HCT116 (cell line): ENCODE measurements at regions not wholly inside any gene's neighbourhood (a gene's known extent, or its start where the extent isn't known, plus 50 kb on each side); places are given as distances from the start of the nearest gene placed in this dataset.

Experiments
- ATAC-seq: fragments of 200-7000 bp; cut with Tn5 transposase; 2 replicates; pipeline ENCODE4 v1.9.1; 2020; ENCODE audit warnings: mild to moderate bottlenecking, moderate library complexity
- BruUV-seq: library from RNA; stranded (reverse); fragments of 400-500 nt; replicated peaks from 2 replicates; lab custom pipeline; 2021; lab: Mats Ljungman, UMichigan
- CTCF ChIA-PET: fragments of 300-600 bp; sonication (Branson Sonifier 250); formaldehyde crosslinking; loops from one replicate; lab custom pipeline; 2021; ENCODE audit warnings: antibody characterized with exemption; lab: Charles Lee
- POLR2A ChIA-PET: fragments of 300-600, 350-600 bp; sonication (Branson Sonifier 250); formaldehyde crosslinking; loops from one replicate; lab custom pipeline; 2021; ENCODE audit warnings: antibody characterized with exemption; lab: Charles Lee
- RAD21 ChIA-PET, 2 experiments: fragments of 300-600 bp; sonication (Branson Sonifier 250); formaldehyde crosslinking; loops; one replicate each; lab custom pipeline; 2023; ENCODE audit warnings: low total read pairs in 2 of 2; ENCODE audit not compliant: uncharacterized antibody in 2 of 2, unreplicated experiment in 2 of 2, low non-redundant PET in 1 of 2; lab: Charles Lee
- DNase-seq: peaks from one replicate; pipeline ENCODE4 v3.0.0-alpha.2; 2010; ENCODE audit warnings: low read depth, low spot score
- H2AFZ ChIP-seq: fragments of 200-600 bp; shearing (Covaris generic), sonication (generic); 2 replicates; pipeline ENCODE4 v1.6.1; 2017; ENCODE audit warnings: low read depth, mixed run types, mixed read lengths, antibody characterized with exemption, low read length; ENCODE audit not compliant: poor library complexity, severe bottlenecking
- H3K27ac ChIP-seq: 2 replicates; pipeline ENCODE4 v1.5.1; 2012; ENCODE audit warnings: low read depth, low read length
- H3K27me3 ChIP-seq: fragments of 200-600 bp; sonication (generic); 2 replicates; pipeline ENCODE4 v1.6.1; 2016; ENCODE audit warnings: mixed run types, low read length, mixed read lengths; ENCODE audit not compliant: insufficient read depth
- H3K36me3 ChIP-seq, 2 experiments: fragments of 200-500 bp in 1 of 2; fragments of 200-600 bp in 1 of 2; sonication (Bioruptor generic) in 1 of 2; sonication (generic) in 1 of 2; 2 replicates each; pipeline versions ENCODE4 v1.5.1 to v1.6.1; 2014 to 2016; ENCODE audit warnings: low read length in 2 of 2, inconsistent platforms in 1 of 2, mixed read lengths in 1 of 2, mixed run types in 1 of 2; ENCODE audit not compliant: insufficient read depth in 2 of 2, control insufficient read depth in 1 of 2
- H3K4me1 ChIP-seq, 2 experiments: fragments of 200-600 bp in 1 of 2; sonication (generic) in 1 of 2; 2 replicates each; pipeline versions ENCODE4 v1.5.1 to v1.6.1; 2012 to 2017; ENCODE audit warnings: low read length in 2 of 2, inconsistent platforms in 1 of 2, mild to moderate bottlenecking in 1 of 2, mixed read lengths in 1 of 2, mixed run types in 1 of 2, moderate library complexity in 1 of 2; ENCODE audit not compliant: insufficient read depth in 2 of 2, control insufficient read depth in 1 of 2
- H3K4me2 ChIP-seq: fragments of 200-600 bp; sonication (generic); 2 replicates; pipeline ENCODE4 v1.6.1; 2017; ENCODE audit warnings: mixed run types, low read length, mixed read lengths
- H3K4me3 ChIP-seq, 2 experiments: fragments of 200-600 bp in 1 of 2; sonication (generic) in 1 of 2; replicated peaks in 1 of 2; 2 replicates each; pipeline ENCODE4 v1.5.1; 2011 to 2016; ENCODE audit warnings: low read length in 2 of 2, control low read depth in 1 of 2, low read depth in 1 of 2, mild to moderate bottlenecking in 1 of 2, mixed read lengths in 1 of 2, mixed run types in 1 of 2
- H3K79me2 ChIP-seq: fragments of 200-600 bp; sonication (generic); 2 replicates; pipeline ENCODE4 v1.6.1; 2017; ENCODE audit warnings: mild to moderate bottlenecking, mixed run types, low read length, moderate library complexity, mixed read lengths; ENCODE audit not compliant: insufficient read depth
- H3K9ac ChIP-seq: fragments of 200-600 bp; sonication (generic); 2 replicates; pipeline ENCODE4 v1.6.1; 2016; ENCODE audit warnings: low read length, mixed read lengths
- H3K9me2 ChIP-seq: fragments of 200-600 bp; sonication (generic), shearing (Covaris generic); 2 replicates; pipeline ENCODE4 v1.6.1; 2017; ENCODE audit warnings: mixed run types, mild to moderate bottlenecking, moderate library complexity; ENCODE audit not compliant: insufficient read depth
- H3K9me3 ChIP-seq, 2 experiments: fragments of 200-500 bp in 1 of 2; fragments of 200-600 bp in 1 of 2; sonication (Bioruptor generic) in 1 of 2; sonication (generic) in 1 of 2; 2 replicates each; pipeline ENCODE4 v1.6.1; 2014 to 2017; ENCODE audit warnings: low read length in 2 of 2, mixed read lengths in 2 of 2, inconsistent platforms in 1 of 2, low read depth in 1 of 2, mild to moderate bottlenecking in 1 of 2, mixed run types in 1 of 2, moderate library complexity in 1 of 2; ENCODE audit not compliant: control insufficient read depth in 1 of 2, insufficient read depth in 1 of 2
- H4K20me1 ChIP-seq: fragments of 200-600 bp; sonication (generic), shearing (Covaris generic); 2 replicates; pipeline ENCODE4 v1.6.1; 2017; ENCODE audit warnings: mixed run types, mild to moderate bottlenecking, moderate library complexity; ENCODE audit not compliant: insufficient read depth
- CTCF ChIP-seq, 3 experiments: fragments of 200-600 bp in 1 of 3; sonication (generic) in 1 of 3; IDR thresholded peaks in 2 of 3; conservative IDR thresholded peaks in 1 of 3; 2 replicates each; pipeline ENCODE4 v1.5.1; 2012 to 2017; ENCODE audit warnings: low read depth in 2 of 3, low read length in 2 of 3, antibody characterized with exemption in 1 of 3, borderline replicate concordance in 1 of 3, control low read depth in 1 of 3, mild to moderate bottlenecking in 1 of 3, mixed read lengths in 1 of 3, mixed run types in 1 of 3, moderate library complexity in 1 of 3; ENCODE audit not compliant: insufficient read depth in 1 of 3
- ELF1 ChIP-seq: IDR thresholded peaks from 2 replicates; pipeline ENCODE4 v1.6.1; 2012; ENCODE audit warnings: low read depth, borderline replicate concordance
- EZH2 ChIP-seq: fragments of 200-600 bp; sonication (generic); IDR thresholded peaks from 2 replicates; pipeline ENCODE4 v1.6.1; 2017; ENCODE audit warnings: antibody characterized with exemption, mixed run types
- FOSL1 ChIP-seq: IDR thresholded peaks from 2 replicates; pipeline ENCODE4 v1.6.1; 2012; ENCODE audit warnings: low read depth
- JUND ChIP-seq: IDR thresholded peaks from 2 replicates; pipeline ENCODE4 v1.6.1; 2012
- MAX ChIP-seq: IDR thresholded peaks from 2 replicates; pipeline ENCODE4 v1.6.1; 2012
- SIN3A ChIP-seq: IDR thresholded peaks from 2 replicates; pipeline ENCODE4 v1.6.1; 2012; ENCODE audit warnings: low read depth
- SP1 ChIP-seq: IDR thresholded peaks from 2 replicates; pipeline ENCODE4 v1.6.1; 2012; ENCODE audit warnings: low read depth
- SRF ChIP-seq: IDR thresholded peaks from 2 replicates; pipeline ENCODE4 v1.6.1; 2012; ENCODE audit warnings: low read depth
- ZFX ChIP-seq: fragments of 450-650 bp; IDR thresholded peaks from 2 replicates; pipeline ENCODE4 v1.6.1; 2017
- intact Hi-C: fragments of 100-400 bp; cut with micrococcal nuclease; formaldehyde crosslinking; loops from 2 replicates; pipeline ENCODE4 v1.10.0; 2022

GRCh38 chrX:121102101-121102500, 54.7 kb downstream of the GLUD2 start:
- CTCF ChIA-PET: no interaction called here

GRCh38 chrX:121103381-121103780, 56.0 kb downstream of the GLUD2 start:
- Histone ChIP-seq H3K9me3 (no peaks in the 10 kb centered on the region), H3K4me3 (no peak overlapping the region), H3K27me3 (no peaks in the 10 kb centered on the region), H3K79me2 (no peaks in the 10 kb centered on the region), H3K36me3 (no peaks in the 10 kb centered on the region), H4K20me1 (no peaks in the 10 kb centered on the region), H3K9ac (no peak overlapping the region), H3K4me2 (no peak overlapping the region), H3K27ac (no peak overlapping the region), H3K4me1 (no peaks in the 10 kb centered on the region), H3K9me2 (no peaks in the 10 kb centered on the region), H2AFZ (no peak overlapping the region)
- CTCF ChIA-PET: no interaction called here
- TF ChIP-seq ELF1: no peak
- TF ChIP-seq SIN3A: no peak
- no peak for TF ChIP-seq FOSL1
- TF ChIP-seq ZFX: no peak
- TF ChIP-seq JUND: no peak
- no peak for TF ChIP-seq SRF
- TF ChIP-seq EZH2: no peak
- no peak for TF ChIP-seq MAX
- TF ChIP-seq CTCF (IDR thresholded peaks at IDR 0.05 in 2 of 3, conservative IDR thresholded peaks at IDR 0.05 in 1 of 3; ENCODE audit: borderline replicate concordance in 1 of 3, insufficient read depth in 1 of 3, low read depth in 2 of 3, low read length in 2 of 3): no peak
- ATAC-seq (no peak), DNase-seq (no peak)
- RAD21 ChIA-PET: no interaction called here
- BruUV-seq: no TSS peak
- POLR2A ChIA-PET: no interaction called here
- intact Hi-C loops: no loop called here

More at GRCh38 chrX:121102101-121102500, 54.7 kb downstream of the GLUD2 start:
- RAD21 ChIA-PET: no interaction called here
- POLR2A ChIA-PET: no interaction called here
- no peaks in the 10 kb centered on the region for H3K27me3 ChIP-seq
- H3K9me2 ChIP-seq: no peaks in the 10 kb centered on the region
- no peak overlapping the region for H2AFZ ChIP-seq
- no peaks in the 10 kb centered on the region for H3K4me1 ChIP-seq
- no peaks in the 10 kb centered on the region for H3K36me3 ChIP-seq
- H4K20me1 ChIP-seq: no peaks in the 10 kb centered on the region
- ATAC-seq (no peak), DNase-seq (no peak)
- H3K79me2 ChIP-seq: no peaks in the 10 kb centered on the region
- H3K4me3 ChIP-seq: no peak overlapping the region
- no peak for TF ChIP-seq ZFX
- TF ChIP-seq MAX: no peak
- no peak for TF ChIP-seq SP1
- intact Hi-C loops: no loop called here
- no peak overlapping the region for H3K27ac ChIP-seq
- no peak overlapping the region for H3K9ac ChIP-seq
- no peak overlapping the region for H3K4me2 ChIP-seq
- H3K9me3 ChIP-seq: no peaks in the 10 kb centered on the region
- BruUV-seq: no TSS peak
